Fibroblast of peridontal ligament (primary cell): ENCODE measurements at regions not wholly inside any gene's neighbourhood (a gene's known extent, or its start where the extent isn't known, plus 50 kb on each side); places are given as distances from the start of the nearest gene placed in this dataset.

Source experiments
- DNase-seq: peaks from one replicate; pipeline ENCODE4 v3.0.0-alpha.2; 2010; ENCODE audit errors: extremely low read depth

- no peak for DNase-seq
Observed at GRCh38 chr14:84782902-84783301, 747.0 kb upstream of the FLRT2 start.

GRCh38 chr14:84783511-84783910, 746.4 kb upstream of the FLRT2 start:
- no peak for DNase-seq

- peak; percentile 0 for DNase-seq
Observed at GRCh38 chr14:84785996-84786395, 743.9 kb upstream of the FLRT2 start.

- no peak for DNase-seq
Observed at GRCh38 chr14:84789012-84789411, 740.9 kb upstream of the FLRT2 start.

GRCh38 chr14:84792722-84793410, 737.1 kb upstream of the FLRT2 start:
- no peak for DNase-seq

- no peak for DNase-seq
Observed at GRCh38 chr14:84797326-84797725, 732.6 kb upstream of the FLRT2 start.

- DNase-seq, result no peak
Observed at GRCh38 chr14:84804468-84804867, 725.5 kb upstream of the FLRT2 start.

- DNase-seq, result no peak
Observed at GRCh38 chr14:84804895-84805294, 725.0 kb upstream of the FLRT2 start.

- no peak for DNase-seq
Observed at GRCh38 chr14:84806181-84806580, 723.8 kb upstream of the FLRT2 start.

GRCh38 chr14:84806622-84807021, 723.3 kb upstream of the FLRT2 start:
- no peak for DNase-seq

- DNase-seq, result no peak
Observed at GRCh38 chr14:84807673-84808072, 722.3 kb upstream of the FLRT2 start.

- DNase-seq, result no peak
Observed at GRCh38 chr14:84809158-84809557, 720.8 kb upstream of the FLRT2 start.

GRCh38 chr14:84814391-84814790, 715.6 kb upstream of the FLRT2 start:
- DNase-seq, result no peak

GRCh38 chr14:84819528-84819927, 710.4 kb upstream of the FLRT2 start:
- DNase-seq, result peak; percentile 6

- DNase-seq, result peak; percentile 2
Observed at GRCh38 chr14:84825481-84826251, 704.3 kb upstream of the FLRT2 start.

- DNase-seq, result no peak
Observed at GRCh38 chr14:84826294-84826693, 703.6 kb upstream of the FLRT2 start.

- DNase-seq, result no peak
Observed at GRCh38 chr14:84850595-84850994, 679.3 kb upstream of the FLRT2 start.

- DNase-seq, result no peak
Observed at GRCh38 chr14:84856751-84857534, 673.0 kb upstream of the FLRT2 start.

- no peak for DNase-seq
Observed at GRCh38 chr14:84857571-84857970, 672.4 kb upstream of the FLRT2 start.

GRCh38 chr14:84859116-84859515, 670.8 kb upstream of the FLRT2 start:
- no peak for DNase-seq

GRCh38 chr14:84864548-84865271, 665.2 kb upstream of the FLRT2 start:
- no peak for DNase-seq

GRCh38 chr14:84871734-84872133, 658.2 kb upstream of the FLRT2 start:
- no peak for DNase-seq
